ENCODE measurements at regions not wholly inside any gene's neighbourhood (a gene's known extent, or its start where the extent isn't known, plus 50 kb on each side); places are given as distances from the start of the nearest gene placed in this dataset.

DNA sequence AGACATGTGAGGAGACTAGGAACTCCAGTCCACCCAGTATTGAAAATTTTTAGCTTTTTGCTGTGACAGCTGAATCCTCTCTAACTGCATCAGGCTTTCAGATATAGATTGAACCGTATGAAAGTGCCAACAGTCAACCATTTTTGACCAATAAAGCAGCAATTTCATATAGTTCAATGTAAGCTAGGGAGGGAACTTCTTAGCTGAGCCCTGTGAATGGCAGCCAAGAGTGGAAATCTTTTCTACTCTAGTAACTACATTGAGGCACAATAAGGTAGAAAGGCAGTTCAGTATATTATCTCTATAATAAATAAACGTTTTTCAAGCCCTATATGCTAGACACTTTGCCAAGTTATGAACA lies 96.3 kb upstream of the TANK start:
- TF ChIP-seq CREB1 (CRISPR knock-in tag; IDR thresholded peaks at IDR 0.05; ENCODE audit: low read depth) (no peak), EZH2 (IDR thresholded peaks at IDR 0.05; ENCODE audit: low read depth, unreplicated experiment) (no peak), POLR2AphosphoS5 (IDR thresholded peaks at IDR 0.05; ENCODE audit: low read depth) (no peak), ZNF331 (CRISPR knock-in tag; IDR thresholded peaks at IDR 0.05; ENCODE audit: low read depth) (no peak), NANOG (IDR thresholded peaks at IDR 0.05; ENCODE audit: borderline replicate concordance) (no peak), EZH2phosphoT487 (IDR thresholded peaks at IDR 0.05; ENCODE audit: unreplicated experiment) (no peak), ETS1 (IDR thresholded peaks at IDR 0.05) (no peak)
- TF ChIP-seq, protein P1, sequence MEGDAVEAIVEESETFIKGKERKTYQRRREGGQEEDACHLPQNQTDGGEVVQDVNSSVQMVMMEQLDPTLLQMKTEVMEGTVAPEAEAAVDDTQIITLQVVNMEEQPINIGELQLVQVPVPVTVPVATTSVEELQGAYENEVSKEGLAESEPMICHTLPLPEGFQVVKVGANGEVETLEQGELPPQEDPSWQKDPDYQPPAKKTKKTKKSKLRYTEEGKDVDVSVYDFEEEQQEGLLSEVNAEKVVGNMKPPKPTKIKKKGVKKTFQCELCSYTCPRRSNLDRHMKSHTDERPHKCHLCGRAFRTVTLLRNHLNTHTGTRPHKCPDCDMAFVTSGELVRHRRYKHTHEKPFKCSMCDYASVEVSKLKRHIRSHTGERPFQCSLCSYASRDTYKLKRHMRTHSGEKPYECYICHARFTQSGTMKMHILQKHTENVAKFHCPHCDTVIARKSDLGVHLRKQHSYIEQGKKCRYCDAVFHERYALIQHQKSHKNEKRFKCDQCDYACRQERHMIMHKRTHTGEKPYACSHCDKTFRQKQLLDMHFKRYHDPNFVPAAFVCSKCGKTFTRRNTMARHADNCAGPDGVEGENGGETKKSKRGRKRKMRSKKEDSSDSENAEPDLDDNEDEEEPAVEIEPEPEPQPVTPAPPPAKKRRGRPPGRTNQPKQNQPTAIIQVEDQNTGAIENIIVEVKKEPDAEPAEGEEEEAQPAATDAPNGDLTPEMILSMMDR (conservative IDR thresholded peaks at IDR 0.05; ENCODE audit: low read depth in 2 of 2), result no peak
- TF ChIP-seq, protein P2, sequence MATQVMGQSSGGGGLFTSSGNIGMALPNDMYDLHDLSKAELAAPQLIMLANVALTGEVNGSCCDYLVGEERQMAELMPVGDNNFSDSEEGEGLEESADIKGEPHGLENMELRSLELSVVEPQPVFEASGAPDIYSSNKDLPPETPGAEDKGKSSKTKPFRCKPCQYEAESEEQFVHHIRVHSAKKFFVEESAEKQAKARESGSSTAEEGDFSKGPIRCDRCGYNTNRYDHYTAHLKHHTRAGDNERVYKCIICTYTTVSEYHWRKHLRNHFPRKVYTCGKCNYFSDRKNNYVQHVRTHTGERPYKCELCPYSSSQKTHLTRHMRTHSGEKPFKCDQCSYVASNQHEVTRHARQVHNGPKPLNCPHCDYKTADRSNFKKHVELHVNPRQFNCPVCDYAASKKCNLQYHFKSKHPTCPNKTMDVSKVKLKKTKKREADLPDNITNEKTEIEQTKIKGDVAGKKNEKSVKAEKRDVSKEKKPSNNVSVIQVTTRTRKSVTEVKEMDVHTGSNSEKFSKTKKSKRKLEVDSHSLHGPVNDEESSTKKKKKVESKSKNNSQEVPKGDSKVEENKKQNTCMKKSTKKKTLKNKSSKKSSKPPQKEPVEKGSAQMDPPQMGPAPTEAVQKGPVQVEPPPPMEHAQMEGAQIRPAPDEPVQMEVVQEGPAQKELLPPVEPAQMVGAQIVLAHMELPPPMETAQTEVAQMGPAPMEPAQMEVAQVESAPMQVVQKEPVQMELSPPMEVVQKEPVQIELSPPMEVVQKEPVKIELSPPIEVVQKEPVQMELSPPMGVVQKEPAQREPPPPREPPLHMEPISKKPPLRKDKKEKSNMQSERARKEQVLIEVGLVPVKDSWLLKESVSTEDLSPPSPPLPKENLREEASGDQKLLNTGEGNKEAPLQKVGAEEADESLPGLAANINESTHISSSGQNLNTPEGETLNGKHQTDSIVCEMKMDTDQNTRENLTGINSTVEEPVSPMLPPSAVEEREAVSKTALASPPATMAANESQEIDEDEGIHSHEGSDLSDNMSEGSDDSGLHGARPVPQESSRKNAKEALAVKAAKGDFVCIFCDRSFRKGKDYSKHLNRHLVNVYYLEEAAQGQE (IDR thresholded peaks at IDR 0.05; ENCODE audit: unreplicated experiment), result no peak
